Keratinocyte (primary cell): ENCODE measurements at regions not wholly inside any gene's neighbourhood (a gene's known extent, or its start where the extent isn't known, plus 50 kb on each side); places are given as distances from the start of the nearest gene placed in this dataset.

Experiments
- DNase-seq: peaks from one replicate; pipeline ENCODE4 v3.0.0-alpha.2; 2011; ENCODE audit warnings: low read depth, missing footprints, low spot score
- FAIRE-seq: peaks from 2 replicates; lab custom pipeline; 2011; peaks lifted over from hg19 to GRCh38; lab: Jason Lieb, UNC
- H2AFZ ChIP-seq: 2 replicates; pipeline ENCODE4 v1.6.0; 2012; ENCODE audit warnings: low read length, control low read depth, inconsistent platforms; ENCODE audit not compliant: control insufficient read depth
- H3K27ac ChIP-seq: 2 replicates; pipeline ENCODE4 v1.5.1; 2011; ENCODE audit warnings: low read length; ENCODE audit not compliant: control insufficient read depth, insufficient read depth
- H3K27me3 ChIP-seq: 3 replicates; pipeline ENCODE4 v1.6.0; 2011; ENCODE audit warnings: low read length; ENCODE audit not compliant: control insufficient read depth, insufficient read depth; ENCODE audit errors: extremely low read depth
- H3K36me3 ChIP-seq, 2 experiments: 2 replicates in 1 of 2; 3 replicates in 1 of 2; pipeline ENCODE4 v1.5.1; 2011; ENCODE audit warnings: low read length in 2 of 2, mild to moderate bottlenecking in 1 of 2; ENCODE audit not compliant: control insufficient read depth in 2 of 2, insufficient read depth in 2 of 2; ENCODE audit errors: extremely low read depth in 1 of 2
- H3K4me1 ChIP-seq: 3 replicates; pipeline ENCODE4 v1.5.1; 2011; ENCODE audit warnings: low read length; ENCODE audit not compliant: control insufficient read depth, insufficient read depth; ENCODE audit errors: extremely low read depth
- H3K4me2 ChIP-seq: 3 replicates; pipeline ENCODE4 v1.6.0; 2011; ENCODE audit warnings: low read depth, low read length; ENCODE audit not compliant: control insufficient read depth, insufficient read depth; ENCODE audit errors: extremely low read depth
- H3K4me3 ChIP-seq, 3 experiments: fragments of 200-600 bp in 1 of 3; sonication (generic) in 1 of 3; 2 replicates in 2 of 3; 3 replicates in 1 of 3; pipeline ENCODE4 v1.5.1; 2011 to 2016; ENCODE audit warnings: low read length in 3 of 3, mild to moderate bottlenecking in 3 of 3, control low read depth in 2 of 3, inconsistent platforms in 1 of 3, low read depth in 1 of 3, mixed read lengths in 1 of 3, mixed run types in 1 of 3, moderate library complexity in 1 of 3; ENCODE audit not compliant: control insufficient read depth in 2 of 3, insufficient read depth in 2 of 3; ENCODE audit errors: extremely low read depth in 1 of 3
- H3K79me2 ChIP-seq: 2 replicates; pipeline ENCODE4 v1.6.0; 2012; ENCODE audit warnings: low read length; ENCODE audit not compliant: control insufficient read depth, insufficient read depth
- H3K9ac ChIP-seq: 3 replicates; pipeline ENCODE4 v1.6.0; 2011; ENCODE audit warnings: low read length; ENCODE audit not compliant: control insufficient read depth, insufficient read depth; ENCODE audit errors: extremely low read depth
- H3K9me1 ChIP-seq: 3 replicates; pipeline ENCODE4 v1.6.0; 2011; ENCODE audit warnings: low read length; ENCODE audit not compliant: control insufficient read depth, insufficient read depth; ENCODE audit errors: extremely low read depth
- H3K9me3 ChIP-seq: 2 replicates; pipeline ENCODE4 v1.5.1; 2012; ENCODE audit warnings: low read depth, low read length; ENCODE audit not compliant: control insufficient read depth
- H4K20me1 ChIP-seq: 3 replicates; pipeline ENCODE4 v1.6.0; 2011; ENCODE audit warnings: low read length; ENCODE audit not compliant: control insufficient read depth, insufficient read depth; ENCODE audit errors: extremely low read depth
- EZH2 ChIP-seq: IDR thresholded peaks from one replicate; pipeline ENCODE4 v1.6.1; 2012; ENCODE audit warnings: inconsistent platforms, mild to moderate bottlenecking, low read length, moderate library complexity
- dilution Hi-C: fragments of 300-500 bp; cut with MboI; formaldehyde crosslinking; loops from one replicate; pipeline ENCODE4 v1.7.0; 2020; ENCODE audit warnings: low sequenced_read_pairs; ENCODE audit not compliant: extremely low pct_ligation_motif_present
- TF ChIP-seq, protein P1 (sequence below), 3 experiments: IDR thresholded peaks in 1 of 3; conservative IDR thresholded peaks in 1 of 3; optimal IDR thresholded peaks in 1 of 3; 2 replicates in 2 of 3; 3 replicates in 1 of 3; pipeline versions ENCODE3 to v1.5.1; 2011; ENCODE audit warnings: low read length in 3 of 3, mild to moderate bottlenecking in 3 of 3, moderate library complexity in 2 of 3, control low read depth in 1 of 3, inconsistent platforms in 1 of 3; ENCODE audit not compliant: insufficient read depth in 2 of 3; ENCODE audit errors: extremely low read depth in 1 of 3

DNA sequence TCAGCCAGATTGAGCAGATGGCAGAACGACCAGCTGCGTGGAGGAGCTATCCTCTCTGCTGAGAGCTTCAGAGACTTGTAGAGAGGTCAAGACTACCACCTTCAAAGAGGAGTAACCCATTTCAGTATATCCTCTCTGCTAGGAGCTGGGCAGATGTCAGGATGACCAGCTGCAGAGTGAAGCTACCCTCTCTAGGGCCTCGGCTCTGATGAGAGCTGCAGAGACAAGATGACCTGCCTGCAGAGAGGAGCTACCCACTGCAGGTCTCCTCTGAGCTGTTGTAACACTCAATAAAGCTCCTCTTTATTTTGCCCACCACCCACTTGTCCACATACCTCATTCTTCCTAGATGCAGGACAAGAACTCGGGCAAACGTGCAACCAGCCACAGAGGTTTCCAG lies 1522.7 kb downstream of the OTOL1 start:
- H3K4me3 ChIP-seq = no peak overlapping the region
- H3K9ac ChIP-seq = no peak overlapping the region
- no peaks in the 10 kb centered on the region for H4K20me1 ChIP-seq
- no peak overlapping the region for H2AFZ ChIP-seq
- H3K79me2 ChIP-seq = no peaks in the 10 kb centered on the region
- no peaks in the 10 kb centered on the region for H3K9me1 ChIP-seq
- H3K4me1 ChIP-seq = no peaks in the 10 kb centered on the region
- no peaks in the 10 kb centered on the region for H3K27me3 ChIP-seq
- no peak overlapping the region for H3K27ac ChIP-seq
- no peak overlapping the region for H3K4me2 ChIP-seq
- no peak for DNase-seq
- dilution Hi-C loops = no loop called here
- no peaks in the 10 kb centered on the region for H3K36me3 ChIP-seq
- H3K9me3 ChIP-seq = no peaks in the 10 kb centered on the region
- no peak for FAIRE-seq
- TF ChIP-seq EZH2 = no peak
- TF ChIP-seq, protein P1, sequence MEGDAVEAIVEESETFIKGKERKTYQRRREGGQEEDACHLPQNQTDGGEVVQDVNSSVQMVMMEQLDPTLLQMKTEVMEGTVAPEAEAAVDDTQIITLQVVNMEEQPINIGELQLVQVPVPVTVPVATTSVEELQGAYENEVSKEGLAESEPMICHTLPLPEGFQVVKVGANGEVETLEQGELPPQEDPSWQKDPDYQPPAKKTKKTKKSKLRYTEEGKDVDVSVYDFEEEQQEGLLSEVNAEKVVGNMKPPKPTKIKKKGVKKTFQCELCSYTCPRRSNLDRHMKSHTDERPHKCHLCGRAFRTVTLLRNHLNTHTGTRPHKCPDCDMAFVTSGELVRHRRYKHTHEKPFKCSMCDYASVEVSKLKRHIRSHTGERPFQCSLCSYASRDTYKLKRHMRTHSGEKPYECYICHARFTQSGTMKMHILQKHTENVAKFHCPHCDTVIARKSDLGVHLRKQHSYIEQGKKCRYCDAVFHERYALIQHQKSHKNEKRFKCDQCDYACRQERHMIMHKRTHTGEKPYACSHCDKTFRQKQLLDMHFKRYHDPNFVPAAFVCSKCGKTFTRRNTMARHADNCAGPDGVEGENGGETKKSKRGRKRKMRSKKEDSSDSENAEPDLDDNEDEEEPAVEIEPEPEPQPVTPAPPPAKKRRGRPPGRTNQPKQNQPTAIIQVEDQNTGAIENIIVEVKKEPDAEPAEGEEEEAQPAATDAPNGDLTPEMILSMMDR (optimal IDR thresholded peaks at IDR 0.05 in 1 of 3, IDR thresholded peaks at IDR 0.05 in 1 of 3, conservative IDR thresholded peaks at IDR 0.05 in 1 of 3; ENCODE audit: extremely low read depth in 1 of 3, insufficient read depth in 2 of 3, low read length in 3 of 3) = no peak

- no peak for TF ChIP-seq EZH2
- TF ChIP-seq, protein P1 (optimal IDR thresholded peaks at IDR 0.05 in 1 of 3, IDR thresholded peaks at IDR 0.05 in 1 of 3, conservative IDR thresholded peaks at IDR 0.05 in 1 of 3; ENCODE audit: extremely low read depth in 1 of 3, insufficient read depth in 2 of 3, low read length in 3 of 3) = no peak
- dilution Hi-C loops = no loop called here
These were observed 1537.0 kb downstream of the OTOL1 start for GRCh38 chr3:163033652-163034051.

More at GRCh38 chr3:163033652-163034051, 1537.0 kb downstream of the OTOL1 start:
- no peaks in the 10 kb centered on the region for H4K20me1 ChIP-seq
- no peaks in the 10 kb centered on the region for H3K79me2 ChIP-seq
- no peaks in the 10 kb centered on the region for H3K27me3 ChIP-seq
- H2AFZ ChIP-seq = no peak overlapping the region
- FAIRE-seq (no peak), DNase-seq (no peak)
- no peaks in the 10 kb centered on the region for H3K4me1 ChIP-seq
- H3K27ac ChIP-seq = no peak overlapping the region
- H3K9me3 ChIP-seq = no peaks in the 10 kb centered on the region
- no peaks in the 10 kb centered on the region for H3K9me1 ChIP-seq
- no peaks in the 10 kb centered on the region for H3K36me3 ChIP-seq
- no peak overlapping the region for H3K9ac ChIP-seq
- H3K4me3 ChIP-seq = no peak overlapping the region
- no peak overlapping the region for H3K4me2 ChIP-seq
